HG02642 (cell line): ENCODE measurements at regions not wholly inside any gene's neighbourhood (a gene's known extent, or its start where the extent isn't known, plus 50 kb on each side); places are given as distances from the start of the nearest gene placed in this dataset.

Source experiments
- ATAC-seq: cut with Tn5 transposase; IDR thresholded peaks from one replicate; pipeline ENCODE4 v1.9.1; 2021; ENCODE audit warnings: mild to moderate bottlenecking; ENCODE audit not compliant: unreplicated experiment, poor library complexity

GRCh38 chr4:104881136-104881886 lies 265.4 kb upstream of the TET2 start:
- no peak for ATAC-seq

DNA sequence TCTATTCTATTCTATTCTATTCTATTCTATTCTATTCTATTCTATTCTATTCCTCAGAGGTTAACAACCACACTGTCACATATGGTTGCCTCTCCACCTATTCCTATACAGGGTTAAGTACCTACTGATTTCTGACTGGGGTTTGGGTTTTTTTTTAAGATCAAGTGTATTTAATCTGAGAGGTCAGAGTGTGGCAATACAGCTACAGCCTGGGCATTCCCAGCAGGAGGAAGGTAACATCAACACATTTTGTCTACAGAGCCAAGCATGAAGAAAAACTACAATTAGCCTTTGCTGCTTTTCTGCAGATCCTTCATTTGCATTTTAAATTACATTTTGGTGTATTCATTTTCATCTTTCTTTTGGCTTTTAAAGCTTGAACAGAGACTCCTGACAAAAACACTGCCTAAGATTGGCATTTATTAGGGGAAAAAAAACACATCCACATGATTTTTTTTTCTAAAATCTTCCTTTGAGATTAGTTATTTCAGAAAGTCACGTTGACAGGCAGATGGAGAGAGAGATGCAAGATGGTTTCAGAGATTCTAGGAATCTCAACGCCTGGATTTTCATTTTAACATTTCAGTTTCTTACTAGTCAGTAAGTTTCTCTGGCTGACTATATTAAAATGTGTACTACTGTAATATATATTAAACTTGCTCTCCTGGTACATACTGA lies 255.9 kb upstream of the TET2 start:
- ATAC-seq: no peak

DNA sequence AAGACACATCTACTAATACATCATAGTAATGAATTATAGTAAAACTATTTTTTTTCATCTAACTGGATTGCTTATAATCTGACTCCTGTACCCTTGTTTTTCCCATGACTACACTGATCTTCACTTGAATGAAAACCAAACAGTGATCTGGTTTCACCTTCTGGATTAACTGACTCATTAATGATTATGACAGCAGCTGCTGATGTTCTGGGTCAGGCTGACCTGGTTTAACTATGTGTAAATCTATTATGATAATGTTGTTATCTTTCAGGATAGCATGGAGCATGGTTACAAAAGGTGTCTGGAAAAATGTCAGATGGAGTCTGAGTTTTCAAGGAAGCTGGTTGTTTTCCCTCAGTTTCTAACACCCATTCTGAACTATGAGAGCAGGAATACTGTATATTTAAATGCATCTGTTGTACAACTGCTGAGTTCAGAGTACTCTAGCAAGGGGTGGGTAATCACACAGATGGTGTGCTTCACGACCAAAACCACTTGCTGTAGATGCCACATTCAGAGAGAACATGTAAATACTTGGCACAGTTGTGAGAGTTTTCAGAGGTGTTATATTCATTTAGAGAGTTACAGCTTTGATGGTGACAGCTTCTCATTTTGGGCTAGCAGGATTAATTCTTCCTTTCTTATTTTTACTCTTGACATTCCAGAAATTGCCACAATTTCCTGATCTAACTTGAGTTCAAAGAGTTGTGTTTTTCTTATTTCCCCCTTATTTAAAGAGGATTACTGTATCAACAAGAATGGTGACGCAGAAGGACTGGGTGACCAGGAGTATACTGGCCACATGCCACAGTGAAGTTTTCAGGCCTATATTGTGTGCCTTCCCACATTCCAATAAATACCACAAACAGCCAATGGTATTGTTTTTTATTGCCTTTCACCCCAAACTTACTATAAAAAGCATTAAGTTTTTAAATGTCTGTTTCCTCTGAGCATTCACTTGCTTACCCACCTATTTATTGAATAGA lies 249.7 kb upstream of the TET2 start:
- ATAC-seq: peak; percentile 73

GRCh38 chr4:104899863-104900262 lies 246.8 kb upstream of the TET2 start:
- no peak for ATAC-seq

GRCh38 chr4:104901438-104901837 lies 245.2 kb upstream of the TET2 start:
- no peak for ATAC-seq

GRCh38 chr4:104901961-104902605 lies 244.6 kb upstream of the TET2 start:
- no peak for ATAC-seq

DNA sequence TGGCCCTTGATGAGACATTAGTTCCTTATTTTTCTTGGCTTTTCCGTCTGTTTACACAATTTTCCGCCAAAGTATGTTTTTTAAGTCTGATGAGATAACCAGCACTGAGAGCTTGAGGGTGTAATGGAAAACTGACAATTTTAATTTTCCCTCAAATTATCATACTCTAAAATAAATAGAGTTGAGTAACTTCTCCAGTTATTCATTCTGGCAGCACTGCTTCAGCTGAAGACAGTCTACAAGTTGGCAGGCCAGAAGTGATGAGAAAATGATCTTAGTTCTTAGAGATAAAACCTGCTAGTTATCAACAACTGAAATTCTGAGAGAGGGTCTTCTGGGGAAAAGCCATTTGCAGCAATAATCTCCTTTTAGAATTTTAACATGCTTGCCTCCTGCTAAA lies 241.6 kb upstream of the TET2 start:
- no peak for ATAC-seq

DNA sequence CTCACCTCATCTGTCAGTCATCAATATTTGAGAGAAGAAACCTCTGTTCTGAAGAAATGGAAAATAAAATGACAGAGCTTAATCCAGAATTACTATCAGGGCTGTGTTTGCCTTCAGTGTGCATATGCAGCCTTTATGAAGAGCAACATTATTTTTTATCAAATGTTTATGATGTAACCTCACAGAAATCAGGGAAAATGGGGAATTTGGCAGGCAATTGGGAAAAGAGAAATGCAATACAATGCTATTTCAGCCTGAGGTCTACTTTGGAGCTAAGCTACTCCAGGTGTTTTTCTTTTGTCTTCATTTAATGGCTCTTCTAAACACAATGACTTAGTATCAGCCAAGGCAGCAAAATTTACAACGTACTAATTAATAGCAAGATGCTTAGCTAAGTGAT lies 241.1 kb upstream of the TET2 start:
- no peak for ATAC-seq

- ATAC-seq: no peak
Observed at GRCh38 chr4:104906276-104906675, 240.4 kb upstream of the TET2 start.

DNA sequence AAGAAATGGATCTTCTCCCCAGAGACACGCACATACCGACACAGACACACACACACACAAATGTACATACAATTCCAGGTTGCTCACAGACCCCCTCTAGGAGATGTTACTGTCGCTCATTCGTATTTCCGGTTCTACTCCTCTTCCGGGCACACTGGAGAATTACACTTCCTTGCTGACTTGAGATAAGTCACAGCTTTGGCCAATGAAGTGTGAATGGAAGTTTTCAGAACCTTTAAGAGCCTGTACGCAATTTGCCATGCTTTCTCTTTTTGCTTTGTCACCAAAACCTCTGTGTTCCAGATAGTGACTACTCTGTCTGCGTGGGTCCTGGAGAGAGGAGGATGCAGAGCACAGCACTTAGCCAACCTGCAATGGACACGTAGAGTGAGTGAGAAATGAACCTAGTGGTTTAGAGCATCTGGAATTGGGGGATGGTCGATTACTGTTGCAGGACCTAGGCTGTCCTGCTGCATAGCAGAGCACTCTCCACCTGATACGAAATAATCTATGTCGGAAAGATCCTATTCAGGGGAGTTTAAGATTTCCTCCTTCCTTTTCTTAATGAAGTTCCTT lies 239.5 kb upstream of the TET2 start:
- ATAC-seq: no peak

DNA sequence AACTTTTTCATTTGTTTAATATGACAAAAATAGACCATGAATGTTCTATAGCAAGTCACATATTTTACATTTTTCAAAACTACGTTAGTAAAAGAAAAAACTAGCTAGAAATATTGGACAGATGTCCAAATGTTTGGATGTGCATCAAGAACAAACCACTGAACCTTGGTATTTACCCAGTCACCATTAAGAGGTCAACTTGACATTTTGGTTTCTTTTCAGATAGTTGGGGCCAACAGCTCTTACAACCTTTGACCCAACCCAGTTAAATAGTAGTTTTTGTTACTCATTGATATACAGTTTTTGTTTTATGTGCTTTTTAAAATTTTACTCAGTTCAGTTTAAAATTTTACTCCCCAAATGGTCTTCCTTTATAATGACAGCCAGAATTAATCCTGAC lies 238.7 kb upstream of the TET2 start:
- ATAC-seq: no peak

GRCh38 chr4:104909376-104909775 lies 237.3 kb upstream of the TET2 start:
- no peak for ATAC-seq

GRCh38 chr4:104912518-104912917 lies 234.2 kb upstream of the TET2 start:
- no peak for ATAC-seq

DNA sequence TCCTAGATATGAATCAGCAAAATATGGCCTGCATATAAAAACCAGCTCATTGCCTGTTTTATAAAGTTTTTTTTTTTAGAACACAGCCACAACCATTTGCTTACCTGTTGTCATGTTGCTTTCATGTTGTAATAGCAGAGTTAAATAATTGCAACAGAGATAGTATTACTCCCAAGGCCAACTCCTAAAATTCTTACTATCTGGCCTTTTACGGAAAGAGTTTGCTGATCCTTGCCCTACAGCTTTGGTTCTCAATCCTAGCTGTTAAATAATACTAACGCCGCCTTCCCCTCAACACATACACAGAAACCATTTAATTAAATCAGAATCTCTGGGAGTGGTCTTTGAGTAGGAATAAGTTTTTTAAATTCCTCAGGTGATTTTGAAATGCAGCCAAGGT lies 231.3 kb upstream of the TET2 start:
- no peak for ATAC-seq

- no peak for ATAC-seq
Observed at GRCh38 chr4:104915864-104916263, 230.8 kb upstream of the TET2 start.

- no peak for ATAC-seq
Observed at GRCh38 chr4:104919406-104919805, 227.3 kb upstream of the TET2 start.

- peak; percentile 15 for ATAC-seq
Observed at GRCh38 chr4:104930298-104930697, 216.4 kb upstream of the TET2 start.

- ATAC-seq: peak; percentile 90
Observed at GRCh38 chr4:104930745-104931736, 215.6 kb upstream of the TET2 start.

DNA sequence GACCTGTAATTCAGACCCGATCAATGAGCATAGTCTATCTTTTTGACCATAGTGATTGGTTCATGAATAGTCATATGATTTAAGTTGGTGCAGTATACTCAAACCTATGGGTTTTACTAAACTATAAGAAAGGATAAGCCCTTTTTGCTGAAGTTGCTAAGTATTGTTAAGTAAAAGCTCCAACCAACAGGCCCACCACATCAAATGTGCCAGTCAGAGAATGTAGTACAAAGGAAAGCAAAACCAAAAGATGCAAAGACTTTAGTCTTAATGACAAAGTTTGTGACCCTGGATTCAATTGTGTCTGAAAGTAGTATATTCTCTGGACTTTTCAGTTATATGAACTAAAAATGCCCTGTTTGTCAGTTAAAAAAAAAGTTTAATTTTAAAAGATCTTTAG lies 208.1 kb upstream of the TET2 start:
- no peak for ATAC-seq
